Keratinocyte (primary cell): ENCODE measurements at regions not wholly inside any gene's neighbourhood (a gene's known extent, or its start where the extent isn't known, plus 50 kb on each side); places are given as distances from the start of the nearest gene placed in this dataset.

Experiments
- DNase-seq: peaks from one replicate; pipeline ENCODE4 v3.0.0-alpha.2; 2011; ENCODE audit warnings: low read depth, missing footprints, low spot score
- FAIRE-seq: peaks from 2 replicates; lab custom pipeline; 2011; peaks lifted over from hg19 to GRCh38; lab: Jason Lieb, UNC
- H2AFZ ChIP-seq: 2 replicates; pipeline ENCODE4 v1.6.0; 2012; ENCODE audit warnings: low read length, control low read depth, inconsistent platforms; ENCODE audit not compliant: control insufficient read depth
- H3K27ac ChIP-seq: 2 replicates; pipeline ENCODE4 v1.5.1; 2011; ENCODE audit warnings: low read length; ENCODE audit not compliant: control insufficient read depth, insufficient read depth
- H3K27me3 ChIP-seq: 3 replicates; pipeline ENCODE4 v1.6.0; 2011; ENCODE audit warnings: low read length; ENCODE audit not compliant: control insufficient read depth, insufficient read depth; ENCODE audit errors: extremely low read depth
- H3K36me3 ChIP-seq, 2 experiments: 2 replicates in 1 of 2; 3 replicates in 1 of 2; pipeline ENCODE4 v1.5.1; 2011; ENCODE audit warnings: low read length in 2 of 2, mild to moderate bottlenecking in 1 of 2; ENCODE audit not compliant: control insufficient read depth in 2 of 2, insufficient read depth in 2 of 2; ENCODE audit errors: extremely low read depth in 1 of 2
- H3K4me1 ChIP-seq: 3 replicates; pipeline ENCODE4 v1.5.1; 2011; ENCODE audit warnings: low read length; ENCODE audit not compliant: control insufficient read depth, insufficient read depth; ENCODE audit errors: extremely low read depth
- H3K4me2 ChIP-seq: 3 replicates; pipeline ENCODE4 v1.6.0; 2011; ENCODE audit warnings: low read depth, low read length; ENCODE audit not compliant: control insufficient read depth, insufficient read depth; ENCODE audit errors: extremely low read depth
- H3K4me3 ChIP-seq, 3 experiments: fragments of 200-600 bp in 1 of 3; sonication (generic) in 1 of 3; 2 replicates in 2 of 3; 3 replicates in 1 of 3; pipeline ENCODE4 v1.5.1; 2011 to 2016; ENCODE audit warnings: low read length in 3 of 3, mild to moderate bottlenecking in 3 of 3, control low read depth in 2 of 3, inconsistent platforms in 1 of 3, low read depth in 1 of 3, mixed read lengths in 1 of 3, mixed run types in 1 of 3, moderate library complexity in 1 of 3; ENCODE audit not compliant: control insufficient read depth in 2 of 3, insufficient read depth in 2 of 3; ENCODE audit errors: extremely low read depth in 1 of 3
- H3K79me2 ChIP-seq: 2 replicates; pipeline ENCODE4 v1.6.0; 2012; ENCODE audit warnings: low read length; ENCODE audit not compliant: control insufficient read depth, insufficient read depth
- H3K9ac ChIP-seq: 3 replicates; pipeline ENCODE4 v1.6.0; 2011; ENCODE audit warnings: low read length; ENCODE audit not compliant: control insufficient read depth, insufficient read depth; ENCODE audit errors: extremely low read depth
- H3K9me1 ChIP-seq: 3 replicates; pipeline ENCODE4 v1.6.0; 2011; ENCODE audit warnings: low read length; ENCODE audit not compliant: control insufficient read depth, insufficient read depth; ENCODE audit errors: extremely low read depth
- H3K9me3 ChIP-seq: 2 replicates; pipeline ENCODE4 v1.5.1; 2012; ENCODE audit warnings: low read depth, low read length; ENCODE audit not compliant: control insufficient read depth
- H4K20me1 ChIP-seq: 3 replicates; pipeline ENCODE4 v1.6.0; 2011; ENCODE audit warnings: low read length; ENCODE audit not compliant: control insufficient read depth, insufficient read depth; ENCODE audit errors: extremely low read depth
- CTCF ChIP-seq, 3 experiments: IDR thresholded peaks in 1 of 3; conservative IDR thresholded peaks in 1 of 3; optimal IDR thresholded peaks in 1 of 3; 2 replicates in 2 of 3; 3 replicates in 1 of 3; pipeline versions ENCODE3 to v1.5.1; 2011; ENCODE audit warnings: low read length in 3 of 3, mild to moderate bottlenecking in 3 of 3, moderate library complexity in 2 of 3, control low read depth in 1 of 3, inconsistent platforms in 1 of 3; ENCODE audit not compliant: insufficient read depth in 2 of 3; ENCODE audit errors: extremely low read depth in 1 of 3
- EZH2 ChIP-seq: IDR thresholded peaks from one replicate; pipeline ENCODE4 v1.6.1; 2012; ENCODE audit warnings: inconsistent platforms, mild to moderate bottlenecking, low read length, moderate library complexity
- dilution Hi-C: fragments of 300-500 bp; cut with MboI; formaldehyde crosslinking; loops from one replicate; pipeline ENCODE4 v1.7.0; 2020; ENCODE audit warnings: low sequenced_read_pairs; ENCODE audit not compliant: extremely low pct_ligation_motif_present

GRCh38 chr5:98309785-98310598 is 463.5 kb upstream of the RGMB start:
- no peaks in the 10 kb centered on the region for H3K9me3 ChIP-seq
- peak overlapping the region; percentile 32 for H2AFZ ChIP-seq
- H3K4me3 ChIP-seq: peak overlapping the region in 1 of 3 experiments; percentile 19
- no peaks in the 10 kb centered on the region for H4K20me1 ChIP-seq
- no peaks in the 10 kb centered on the region for H3K36me3 ChIP-seq
- H3K79me2 ChIP-seq: no peaks in the 10 kb centered on the region
- peaks cover 54% of the 10 kb centered on the region for H3K4me1 ChIP-seq
- no peaks in the 10 kb centered on the region for H3K27me3 ChIP-seq
- peak overlapping the region; percentile 74 for H3K4me2 ChIP-seq
- DNase-seq: peak; percentile 77
- peak; percentile 96 for FAIRE-seq
- H3K9ac ChIP-seq: peak overlapping the region; percentile 69
- dilution Hi-C loops: no loop called here
- TF ChIP-seq CTCF (optimal IDR thresholded peaks at IDR 0.05 in 1 of 3, IDR thresholded peaks at IDR 0.05 in 1 of 3, conservative IDR thresholded peaks at IDR 0.05 in 1 of 3; ENCODE audit: extremely low read depth in 1 of 3, insufficient read depth in 2 of 3, low read length in 3 of 3): no peak
- TF ChIP-seq EZH2: no peak
- H3K9me1 ChIP-seq: no peaks in the 10 kb centered on the region
- H3K27ac ChIP-seq: peak overlapping the region; percentile 90

GRCh38 chr5:98314292-98314691 is 459.2 kb upstream of the RGMB start:
- H3K4me3 ChIP-seq: no peak overlapping the region
- dilution Hi-C loops: no loop called here
- no peaks in the 10 kb centered on the region for H3K9me3 ChIP-seq
- H3K4me2 ChIP-seq: peak overlapping the region; percentile 49
- peak; percentile 89 for FAIRE-seq
- peaks cover 37% of the 10 kb centered on the region for H3K4me1 ChIP-seq
- DNase-seq: no peak
- peak overlapping the region; percentile 26 for H3K9ac ChIP-seq
- no peak for TF ChIP-seq CTCF (optimal IDR thresholded peaks at IDR 0.05 in 1 of 3, IDR thresholded peaks at IDR 0.05 in 1 of 3, conservative IDR thresholded peaks at IDR 0.05 in 1 of 3; ENCODE audit: extremely low read depth in 1 of 3, insufficient read depth in 2 of 3, low read length in 3 of 3)
- no peak for TF ChIP-seq EZH2
- no peaks in the 10 kb centered on the region for H3K79me2 ChIP-seq
- no peaks in the 10 kb centered on the region for H3K9me1 ChIP-seq
- H3K27ac ChIP-seq: peak overlapping the region; percentile 82
- H3K27me3 ChIP-seq: no peaks in the 10 kb centered on the region
- H4K20me1 ChIP-seq: no peaks in the 10 kb centered on the region
- H2AFZ ChIP-seq: no peak overlapping the region
- H3K36me3 ChIP-seq: no peaks in the 10 kb centered on the region
